Liver (tissue), 8 donors: ENCODE measurements at regions not wholly inside any gene's neighbourhood (a gene's known extent, or its start where the extent isn't known, plus 50 kb on each side); places are given as distances from the start of the nearest gene placed in this dataset.

Experiments
- DNase-seq: peaks from one replicate; pipeline ENCODE4 v3.0.0-alpha.2; 2017; ENCODE audit warnings: low spot score
- H3K27ac ChIP-seq, 2 donors: one replicate each; pipeline ENCODE4 v1.7.0; 2013; ENCODE audit warnings: inconsistent platforms in 2 of 2, low read length in 2 of 2, control low read depth in 1 of 2, low read depth in 1 of 2, mild to moderate bottlenecking in 1 of 2
- H3K27me3 ChIP-seq, 4 donors: one replicate each; pipeline versions ENCODE4 v1.6.1 to v1.7.0; 2013; ENCODE audit warnings: low read length in 3 of 4, inconsistent platforms in 1 of 4, mild to moderate bottlenecking in 1 of 4, moderate library complexity in 1 of 4; ENCODE audit not compliant: control insufficient read depth in 4 of 4, insufficient read depth in 4 of 4
- H3K36me3 ChIP-seq, 4 donors: one replicate each; pipeline versions ENCODE4 v1.6.1 to v1.7.0; 2013; ENCODE audit warnings: low read length in 3 of 4, mild to moderate bottlenecking in 3 of 4, low read depth in 1 of 4, moderate library complexity in 1 of 4; ENCODE audit not compliant: control insufficient read depth in 4 of 4, insufficient read depth in 3 of 4
- H3K4me1 ChIP-seq, 4 donors: one replicate each; pipeline versions ENCODE4 v1.6.1 to v1.7.0; 2013; ENCODE audit warnings: low read length in 3 of 4, mild to moderate bottlenecking in 3 of 4, moderate library complexity in 1 of 4; ENCODE audit not compliant: control insufficient read depth in 4 of 4, insufficient read depth in 4 of 4
- H3K4me3 ChIP-seq, 3 donors: one replicate each; pipeline versions ENCODE4 v1.6.1 to v1.7.0; 2013; ENCODE audit warnings: low read length in 3 of 3, control low read depth in 1 of 3, low read depth in 1 of 3, mild to moderate bottlenecking in 1 of 3
- H3K9ac ChIP-seq, 2 donors: one replicate each; pipeline ENCODE4 v1.7.0; 2013; ENCODE audit warnings: low read length in 2 of 2, mild to moderate bottlenecking in 2 of 2, moderate library complexity in 2 of 2, control low read depth in 1 of 2, low read depth in 1 of 2
- H3K9me3 ChIP-seq, 4 donors: one replicate each; pipeline versions ENCODE4 v1.6.1 to v1.7.0; 2013; ENCODE audit warnings: low read length in 3 of 4; ENCODE audit not compliant: control insufficient read depth in 4 of 4
- EGR1 ChIP-seq, 2 donors: IDR thresholded peaks; 2 replicates each; pipeline ENCODE4 v1.6.1; 2016 to 2018; ENCODE audit warnings: antibody characterized with exemption in 2 of 2, low read depth in 2 of 2
- FOXA1 ChIP-seq: IDR thresholded peaks from 2 replicates; pipeline ENCODE4 v1.6.1; 2016; ENCODE audit warnings: antibody characterized with exemption
- FOXA2 ChIP-seq: IDR thresholded peaks from 2 replicates; pipeline ENCODE4 v1.6.1; 2016; ENCODE audit warnings: antibody characterized with exemption
- GABPA ChIP-seq, 2 donors: IDR thresholded peaks in 1 of 2; conservative IDR thresholded peaks in 1 of 2; 2 replicates each; pipeline ENCODE4 v1.6.1; 2016; ENCODE audit warnings: antibody characterized with exemption in 2 of 2, mild to moderate bottlenecking in 1 of 2, moderate library complexity in 1 of 2
- HNF4A ChIP-seq, 2 donors: conservative IDR thresholded peaks; 2 replicates each; pipeline ENCODE4 v1.6.1; 2016; ENCODE audit warnings: antibody characterized with exemption in 2 of 2, mild to moderate bottlenecking in 2 of 2
- HNF4G ChIP-seq: IDR thresholded peaks from 2 replicates; pipeline ENCODE4 v1.6.1; 2016; ENCODE audit warnings: antibody characterized with exemption
- JUND ChIP-seq, 2 donors: IDR thresholded peaks; 2 replicates each; pipeline ENCODE4 v1.6.1; 2016; ENCODE audit warnings: antibody characterized with exemption in 2 of 2
- NR2F2 ChIP-seq: IDR thresholded peaks from 2 replicates; pipeline ENCODE4 v1.6.1; 2016; ENCODE audit warnings: antibody characterized with exemption
- RAD21 ChIP-seq, 2 donors: IDR thresholded peaks; 2 replicates each; pipeline ENCODE4 v1.6.1; 2016; ENCODE audit warnings: antibody characterized with exemption in 2 of 2, mild to moderate bottlenecking in 2 of 2
- REST ChIP-seq: IDR thresholded peaks from 2 replicates; pipeline ENCODE4 v1.6.1; 2016; ENCODE audit warnings: antibody characterized with exemption, mild to moderate bottlenecking
- RXRA ChIP-seq, 2 donors: IDR thresholded peaks; 2 replicates each; pipeline ENCODE4 v1.6.1; 2017 to 2018; ENCODE audit warnings: antibody characterized with exemption in 2 of 2, mild to moderate bottlenecking in 1 of 2
- SP1 ChIP-seq: IDR thresholded peaks from 2 replicates; pipeline ENCODE4 v1.6.1; 2018; ENCODE audit warnings: antibody characterized with exemption, mild to moderate bottlenecking
- TAF1 ChIP-seq: conservative IDR thresholded peaks from 2 replicates; pipeline ENCODE4 v1.6.1; 2016; ENCODE audit warnings: antibody characterized with exemption, mild to moderate bottlenecking
- YY1 ChIP-seq: IDR thresholded peaks from 2 replicates; pipeline ENCODE4 v1.6.1; 2016; ENCODE audit warnings: antibody characterized with exemption, mild to moderate bottlenecking
- WGBS: extraction: QIAGEN DNeasy Blood & Tissue Kit; methylation state at CpG from one replicate; pipeline ENCODE4 v1.1.7; 2013; 5-methylcytosine and 5-hydroxymethylcytosine counted together
- TF ChIP-seq, protein P1 (sequence below): IDR thresholded peaks from 2 replicates; pipeline ENCODE4 v1.6.1; 2016; ENCODE audit warnings: antibody characterized with exemption
- TF ChIP-seq, protein P2 (sequence below): fragments of 150-350 bp; IDR thresholded peaks from 2 replicates; pipeline ENCODE4 v1.5.1; 2017; ENCODE audit warnings: improper control_type of control experiment, low read depth, low read length; ENCODE audit not compliant: missing input control
- TF ChIP-seq, protein P3 (sequence below): IDR thresholded peaks from 2 replicates; pipeline ENCODE4 v1.6.1; 2016; ENCODE audit warnings: antibody characterized with exemption
- donor health status: healthy.
- donor health status: healthy.
- donor health status: healthy.
- donor health status: healthy.
- donor health status: healthy.

DNA sequence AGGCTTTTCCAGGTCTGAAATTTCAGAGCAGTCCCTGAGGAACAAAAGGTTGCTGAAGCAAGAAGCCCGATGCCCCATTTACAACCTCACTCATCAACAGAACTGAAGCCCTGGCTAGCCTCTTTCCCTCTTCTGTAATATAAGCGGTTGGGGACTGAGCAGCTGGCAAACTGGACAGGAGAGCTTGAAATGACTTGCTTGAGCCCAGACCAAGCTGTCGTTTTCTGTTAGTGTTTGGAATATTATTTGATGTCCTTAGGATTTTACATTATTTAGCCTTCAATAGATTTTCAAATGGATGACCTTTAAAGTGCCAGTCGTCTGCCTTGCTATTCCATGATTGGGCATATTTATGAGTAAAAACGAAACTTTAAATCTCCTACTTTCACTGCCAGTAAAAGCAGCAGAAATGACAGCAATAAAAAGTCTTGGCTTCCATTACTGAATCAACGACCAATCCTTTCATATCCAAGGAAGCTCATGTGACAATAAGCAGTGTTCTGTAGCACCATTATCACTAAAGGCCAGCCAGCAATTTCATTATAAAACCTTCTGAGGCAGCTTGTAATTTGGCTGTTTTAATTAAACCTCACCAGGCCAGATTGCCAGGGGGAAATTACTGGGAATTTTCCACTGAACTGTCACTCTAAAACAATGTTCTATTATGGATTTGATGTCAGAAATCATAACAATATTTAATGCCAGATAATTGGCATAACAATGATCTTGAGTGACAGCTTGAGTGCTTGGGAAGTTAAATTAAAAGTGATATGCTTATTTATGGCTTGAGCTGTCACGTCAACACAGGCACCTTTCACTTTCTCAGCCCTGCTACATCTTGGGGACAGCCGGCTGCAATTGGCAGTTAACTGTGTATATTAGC, 85.9 kb downstream of the LSMEM1 start:
- H3K4me3 ChIP-seq = no peak overlapping the region
- no peak overlapping the region for H3K9ac ChIP-seq
- TF ChIP-seq SP1 = no peak
- TF ChIP-seq, protein P1, sequence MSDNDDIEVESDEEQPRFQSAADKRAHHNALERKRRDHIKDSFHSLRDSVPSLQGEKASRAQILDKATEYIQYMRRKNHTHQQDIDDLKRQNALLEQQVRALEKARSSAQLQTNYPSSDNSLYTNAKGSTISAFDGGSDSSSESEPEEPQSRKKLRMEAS = no peak
- TF ChIP-seq YY1 = no peak
- no peak for TF ChIP-seq EGR1 (IDR thresholded peaks at IDR 0.05; ENCODE audit: low read depth in 2 of 2)
- TF ChIP-seq GABPA (IDR thresholded peaks at IDR 0.05 in 1 of 2, conservative IDR thresholded peaks at IDR 0.05 in 1 of 2) = no peak
- TF ChIP-seq RAD21 (IDR thresholded peaks at IDR 0.05) = no peak
- TF ChIP-seq, protein P2, sequence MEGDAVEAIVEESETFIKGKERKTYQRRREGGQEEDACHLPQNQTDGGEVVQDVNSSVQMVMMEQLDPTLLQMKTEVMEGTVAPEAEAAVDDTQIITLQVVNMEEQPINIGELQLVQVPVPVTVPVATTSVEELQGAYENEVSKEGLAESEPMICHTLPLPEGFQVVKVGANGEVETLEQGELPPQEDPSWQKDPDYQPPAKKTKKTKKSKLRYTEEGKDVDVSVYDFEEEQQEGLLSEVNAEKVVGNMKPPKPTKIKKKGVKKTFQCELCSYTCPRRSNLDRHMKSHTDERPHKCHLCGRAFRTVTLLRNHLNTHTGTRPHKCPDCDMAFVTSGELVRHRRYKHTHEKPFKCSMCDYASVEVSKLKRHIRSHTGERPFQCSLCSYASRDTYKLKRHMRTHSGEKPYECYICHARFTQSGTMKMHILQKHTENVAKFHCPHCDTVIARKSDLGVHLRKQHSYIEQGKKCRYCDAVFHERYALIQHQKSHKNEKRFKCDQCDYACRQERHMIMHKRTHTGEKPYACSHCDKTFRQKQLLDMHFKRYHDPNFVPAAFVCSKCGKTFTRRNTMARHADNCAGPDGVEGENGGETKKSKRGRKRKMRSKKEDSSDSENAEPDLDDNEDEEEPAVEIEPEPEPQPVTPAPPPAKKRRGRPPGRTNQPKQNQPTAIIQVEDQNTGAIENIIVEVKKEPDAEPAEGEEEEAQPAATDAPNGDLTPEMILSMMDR = no peak
- TF ChIP-seq RXRA (IDR thresholded peaks at IDR 0.05) = no peak
- TF ChIP-seq FOXA2 = no peak
- no peak for TF ChIP-seq JUND (IDR thresholded peaks at IDR 0.05)
- TF ChIP-seq REST = no peak
- TF ChIP-seq FOXA1 = no peak
- TF ChIP-seq, protein P3, sequence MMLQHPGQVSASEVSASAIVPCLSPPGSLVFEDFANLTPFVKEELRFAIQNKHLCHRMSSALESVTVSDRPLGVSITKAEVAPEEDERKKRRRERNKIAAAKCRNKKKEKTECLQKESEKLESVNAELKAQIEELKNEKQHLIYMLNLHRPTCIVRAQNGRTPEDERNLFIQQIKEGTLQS = no peak
- no peak for TF ChIP-seq NR2F2
- no peak for TF ChIP-seq TAF1
- TF ChIP-seq HNF4A (conservative IDR thresholded peaks at IDR 0.05) = no peak
- H3K36me3 ChIP-seq = no peaks in the 10 kb centered on the region
- peaks cover 0 to 3% (median 0%) of the 10 kb centered on the region in 4 donors for H3K27me3 ChIP-seq
- DNase-seq = no peak
- no peaks in the 10 kb centered on the region for H3K4me1 ChIP-seq
- no peaks in the 10 kb centered on the region for H3K9me3 ChIP-seq
- WGBS = 60% methylated on average over 8 of the region's 8 CpGs
- H3K27ac ChIP-seq = no peak overlapping the region

- 84% methylated on average over 2 of the region's 2 CpGs for WGBS
- no peaks in the 10 kb centered on the region for H3K9me3 ChIP-seq
- H3K4me3 ChIP-seq = no peak overlapping the region
- no peak overlapping the region for H3K9ac ChIP-seq
- H3K36me3 ChIP-seq = no peaks in the 10 kb centered on the region
- no peaks in the 10 kb centered on the region for H3K4me1 ChIP-seq
- no peak for DNase-seq
- peaks cover 0 to 3% (median 0%) of the 10 kb centered on the region in 4 donors for H3K27me3 ChIP-seq
- H3K27ac ChIP-seq = no peak overlapping the region
- TF ChIP-seq YY1 = no peak
- no peak for TF ChIP-seq GABPA (IDR thresholded peaks at IDR 0.05 in 1 of 2, conservative IDR thresholded peaks at IDR 0.05 in 1 of 2)
- no peak for TF ChIP-seq REST
- TF ChIP-seq RAD21 (IDR thresholded peaks at IDR 0.05) = no peak
- no peak for TF ChIP-seq JUND (IDR thresholded peaks at IDR 0.05)
- TF ChIP-seq FOXA1 = no peak
- TF ChIP-seq, protein P3 = no peak
- no peak for TF ChIP-seq SP1
- TF ChIP-seq, protein P2 = no peak
- no peak for TF ChIP-seq NR2F2
- TF ChIP-seq FOXA2 = no peak
- TF ChIP-seq, protein P1 = no peak
- no peak for TF ChIP-seq EGR1 (IDR thresholded peaks at IDR 0.05; ENCODE audit: low read depth in 2 of 2)
- no peak for TF ChIP-seq HNF4A (conservative IDR thresholded peaks at IDR 0.05)
- TF ChIP-seq HNF4G = no peak
Measured at GRCh38 chr7:112567388-112567787, 86.6 kb downstream of the LSMEM1 start.
